RWPE1 (cell line): ENCODE measurements at regions not wholly inside any gene's neighbourhood (a gene's known extent, or its start where the extent isn't known, plus 50 kb on each side); places are given as distances from the start of the nearest gene placed in this dataset.

Experiments
- CTCF ChIA-PET: fragments of 350-600 bp; sonication (Branson Sonifier 250); formaldehyde crosslinking; extraction: SDS; loops from one replicate; lab custom pipeline; 2021; lab: Yijun Ruan, JAX
- POLR2A ChIA-PET: fragments of 400-600 bp; formaldehyde crosslinking; extraction: SDS; loops from one replicate; lab custom pipeline; 2020; ENCODE audit warnings: antibody characterized with exemption; ENCODE audit not compliant: low non-redundant PET; lab: Yijun Ruan, JAX
- DNase-seq: peaks from one replicate; pipeline ENCODE4 v3.0.0; 2012; ENCODE audit warnings: low spot score
- H3K27ac ChIP-seq: fragments of 450-650 bp; 2 replicates; pipeline ENCODE4 v1.5.1; 2017
- TF ChIP-seq, protein P1 (sequence below): fragments of 450-650 bp; conservative IDR thresholded peaks from 2 replicates; pipeline ENCODE4 v1.5.1; 2017; ENCODE audit warnings: low read depth, mild to moderate bottlenecking

DNA sequence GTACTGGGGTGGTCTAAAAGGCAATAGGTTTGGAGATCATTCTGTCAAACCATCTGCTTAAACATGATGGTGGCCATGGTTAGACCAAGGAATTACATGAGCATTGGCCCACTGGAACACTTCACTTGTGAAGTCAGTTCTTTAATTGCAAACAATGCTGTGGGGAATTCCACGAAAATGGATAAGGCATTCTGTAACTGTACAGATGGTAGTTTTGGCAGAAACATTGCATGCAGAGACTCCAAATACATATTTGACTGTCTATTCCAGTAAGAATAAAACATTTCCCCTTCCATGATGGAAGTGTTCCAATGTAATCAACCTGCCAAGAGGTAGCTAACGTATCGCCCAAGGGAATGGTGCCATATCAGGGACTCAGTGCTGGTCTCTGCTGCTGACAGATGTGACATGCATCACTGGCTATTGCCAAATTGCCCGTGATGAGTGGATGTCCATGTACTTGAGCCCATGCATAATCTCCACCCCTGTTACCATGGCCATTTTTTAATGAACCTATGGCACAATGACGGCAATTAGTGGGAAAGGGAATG, 417.9 kb downstream of the CDH7 start:
- no peak overlapping the region for H3K27ac ChIP-seq
- CTCF ChIA-PET, result no interaction called here
- POLR2A ChIA-PET, result no interaction called here
- DNase-seq, result no peak
- TF ChIP-seq, protein P1, sequence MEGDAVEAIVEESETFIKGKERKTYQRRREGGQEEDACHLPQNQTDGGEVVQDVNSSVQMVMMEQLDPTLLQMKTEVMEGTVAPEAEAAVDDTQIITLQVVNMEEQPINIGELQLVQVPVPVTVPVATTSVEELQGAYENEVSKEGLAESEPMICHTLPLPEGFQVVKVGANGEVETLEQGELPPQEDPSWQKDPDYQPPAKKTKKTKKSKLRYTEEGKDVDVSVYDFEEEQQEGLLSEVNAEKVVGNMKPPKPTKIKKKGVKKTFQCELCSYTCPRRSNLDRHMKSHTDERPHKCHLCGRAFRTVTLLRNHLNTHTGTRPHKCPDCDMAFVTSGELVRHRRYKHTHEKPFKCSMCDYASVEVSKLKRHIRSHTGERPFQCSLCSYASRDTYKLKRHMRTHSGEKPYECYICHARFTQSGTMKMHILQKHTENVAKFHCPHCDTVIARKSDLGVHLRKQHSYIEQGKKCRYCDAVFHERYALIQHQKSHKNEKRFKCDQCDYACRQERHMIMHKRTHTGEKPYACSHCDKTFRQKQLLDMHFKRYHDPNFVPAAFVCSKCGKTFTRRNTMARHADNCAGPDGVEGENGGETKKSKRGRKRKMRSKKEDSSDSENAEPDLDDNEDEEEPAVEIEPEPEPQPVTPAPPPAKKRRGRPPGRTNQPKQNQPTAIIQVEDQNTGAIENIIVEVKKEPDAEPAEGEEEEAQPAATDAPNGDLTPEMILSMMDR, result no peak

GRCh38 chr18:66167829-66168684, 417.2 kb downstream of the CDH7 start:
- H3K27ac ChIP-seq, result no peak overlapping the region
- ChIA-PET CTCF (no interaction called here), POLR2A (no interaction called here)
- TF ChIP-seq, protein P1, result no peak
- no peak for DNase-seq

- POLR2A ChIA-PET, result no interaction called here
- DNase-seq, result no peak
- CTCF ChIA-PET, result no interaction called here
- TF ChIP-seq, protein P1, result no peak
- H3K27ac ChIP-seq, result no peak overlapping the region
Measured at GRCh38 chr18:66160007-66160406, 409.2 kb downstream of the CDH7 start.

DNA sequence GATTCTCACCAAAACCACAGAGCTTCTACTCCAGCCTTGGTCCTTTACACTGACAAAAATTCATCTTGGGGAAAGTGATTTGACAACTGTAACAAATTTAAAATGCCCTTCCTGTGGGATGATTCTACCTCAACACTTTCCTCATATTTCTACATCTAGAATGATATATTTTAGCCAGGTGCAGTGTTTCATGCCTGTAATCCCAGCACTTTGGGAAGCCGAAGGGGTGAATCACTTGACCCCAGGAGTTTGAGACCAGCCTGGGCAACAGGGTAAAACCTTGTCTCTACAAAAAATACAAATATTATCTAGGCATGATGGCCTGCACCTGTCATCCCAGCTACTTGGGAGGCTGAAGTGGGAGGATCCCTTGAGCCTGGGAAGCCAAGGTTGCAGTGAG, 408.6 kb downstream of the CDH7 start:
- ChIA-PET CTCF (no interaction called here), POLR2A (no interaction called here)
- H3K27ac ChIP-seq, result no peak overlapping the region
- no peak for DNase-seq
- TF ChIP-seq, protein P1, result no peak

DNA sequence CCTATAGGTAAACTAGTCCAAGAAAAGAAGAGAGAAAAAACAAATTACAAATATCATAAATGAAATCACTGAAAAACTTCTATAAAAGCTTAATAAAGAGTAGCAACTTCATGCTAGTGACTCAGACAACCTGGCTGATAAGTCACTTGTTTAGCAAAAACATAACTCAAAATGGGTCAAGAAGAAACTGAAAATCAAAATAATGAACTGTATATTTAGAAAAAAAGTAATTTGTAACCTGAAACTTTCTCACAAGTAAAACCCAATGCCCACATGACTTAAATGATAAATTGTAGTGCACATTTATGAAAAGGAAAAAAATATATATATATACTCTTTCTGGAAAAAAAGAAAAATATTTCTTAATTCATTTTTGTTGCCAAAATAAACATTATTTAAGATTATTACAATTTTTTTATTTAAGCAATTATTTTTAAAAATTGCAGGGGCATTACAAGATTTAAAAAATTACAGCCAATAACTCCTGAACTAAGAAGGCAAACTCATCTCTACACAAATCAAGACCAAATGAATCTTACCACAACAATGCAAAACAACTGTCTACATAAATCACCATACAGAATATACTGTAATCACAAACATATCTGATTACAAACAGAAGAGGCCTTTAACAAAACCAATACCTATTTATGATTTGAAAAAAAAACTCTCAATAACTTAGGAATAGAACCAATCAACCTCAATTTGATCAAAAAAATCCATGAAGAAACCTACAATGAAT, 406.3 kb downstream of the CDH7 start:
- H3K27ac ChIP-seq, result no peak overlapping the region
- ChIA-PET CTCF (no interaction called here), POLR2A (no interaction called here)
- TF ChIP-seq, protein P1, result no peak
- DNase-seq, result no peak

DNA sequence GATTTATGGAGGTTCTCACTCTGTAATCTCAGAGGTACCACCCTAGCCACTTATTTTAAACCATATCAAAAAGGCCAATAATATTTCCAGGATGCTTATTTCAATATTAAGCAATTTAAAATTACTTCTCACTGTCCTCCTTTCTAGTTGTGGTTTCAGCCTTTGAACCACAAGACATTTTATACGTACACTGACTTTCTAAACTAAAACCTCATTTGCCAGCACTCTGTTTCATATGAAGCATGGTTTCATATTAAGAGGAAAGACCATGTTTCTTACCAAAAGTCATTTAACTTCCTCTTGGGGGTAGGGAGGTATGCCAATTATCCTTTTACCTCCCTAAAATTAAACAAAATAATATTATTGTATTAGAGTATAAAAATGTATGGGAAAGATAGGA, 399.8 kb downstream of the CDH7 start:
- ChIA-PET POLR2A (no interaction called here), CTCF (no interaction called here)
- no peak overlapping the region for H3K27ac ChIP-seq
- TF ChIP-seq, protein P1, result no peak
- no peak for DNase-seq
